Liver (tissue), 8 donors: ENCODE measurements at regions not wholly inside any gene's neighbourhood (a gene's known extent, or its start where the extent isn't known, plus 50 kb on each side); places are given as distances from the start of the nearest gene placed in this dataset.

Experiments
- DNase-seq: peaks from one replicate; pipeline ENCODE4 v3.0.0-alpha.2; 2017; ENCODE audit warnings: low spot score
- H3K27ac ChIP-seq, 2 donors: one replicate each; pipeline ENCODE4 v1.7.0; 2013; ENCODE audit warnings: inconsistent platforms in 2 of 2, low read length in 2 of 2, control low read depth in 1 of 2, low read depth in 1 of 2, mild to moderate bottlenecking in 1 of 2
- H3K27me3 ChIP-seq, 4 donors: one replicate each; pipeline versions ENCODE4 v1.6.1 to v1.7.0; 2013; ENCODE audit warnings: low read length in 3 of 4, inconsistent platforms in 1 of 4, mild to moderate bottlenecking in 1 of 4, moderate library complexity in 1 of 4; ENCODE audit not compliant: control insufficient read depth in 4 of 4, insufficient read depth in 4 of 4
- H3K36me3 ChIP-seq, 4 donors: one replicate each; pipeline versions ENCODE4 v1.6.1 to v1.7.0; 2013; ENCODE audit warnings: low read length in 3 of 4, mild to moderate bottlenecking in 3 of 4, low read depth in 1 of 4, moderate library complexity in 1 of 4; ENCODE audit not compliant: control insufficient read depth in 4 of 4, insufficient read depth in 3 of 4
- H3K4me1 ChIP-seq, 4 donors: one replicate each; pipeline versions ENCODE4 v1.6.1 to v1.7.0; 2013; ENCODE audit warnings: low read length in 3 of 4, mild to moderate bottlenecking in 3 of 4, moderate library complexity in 1 of 4; ENCODE audit not compliant: control insufficient read depth in 4 of 4, insufficient read depth in 4 of 4
- H3K4me3 ChIP-seq, 3 donors: one replicate each; pipeline versions ENCODE4 v1.6.1 to v1.7.0; 2013; ENCODE audit warnings: low read length in 3 of 3, control low read depth in 1 of 3, low read depth in 1 of 3, mild to moderate bottlenecking in 1 of 3
- H3K9ac ChIP-seq, 2 donors: one replicate each; pipeline ENCODE4 v1.7.0; 2013; ENCODE audit warnings: low read length in 2 of 2, mild to moderate bottlenecking in 2 of 2, moderate library complexity in 2 of 2, control low read depth in 1 of 2, low read depth in 1 of 2
- H3K9me3 ChIP-seq, 4 donors: one replicate each; pipeline versions ENCODE4 v1.6.1 to v1.7.0; 2013; ENCODE audit warnings: low read length in 3 of 4; ENCODE audit not compliant: control insufficient read depth in 4 of 4
- EGR1 ChIP-seq, 2 donors: IDR thresholded peaks; 2 replicates each; pipeline ENCODE4 v1.6.1; 2016 to 2018; ENCODE audit warnings: antibody characterized with exemption in 2 of 2, low read depth in 2 of 2
- FOXA1 ChIP-seq: IDR thresholded peaks from 2 replicates; pipeline ENCODE4 v1.6.1; 2016; ENCODE audit warnings: antibody characterized with exemption
- FOXA2 ChIP-seq: IDR thresholded peaks from 2 replicates; pipeline ENCODE4 v1.6.1; 2016; ENCODE audit warnings: antibody characterized with exemption
- GABPA ChIP-seq, 2 donors: IDR thresholded peaks in 1 of 2; conservative IDR thresholded peaks in 1 of 2; 2 replicates each; pipeline ENCODE4 v1.6.1; 2016; ENCODE audit warnings: antibody characterized with exemption in 2 of 2, mild to moderate bottlenecking in 1 of 2, moderate library complexity in 1 of 2
- HNF4A ChIP-seq, 2 donors: conservative IDR thresholded peaks; 2 replicates each; pipeline ENCODE4 v1.6.1; 2016; ENCODE audit warnings: antibody characterized with exemption in 2 of 2, mild to moderate bottlenecking in 2 of 2
- HNF4G ChIP-seq: IDR thresholded peaks from 2 replicates; pipeline ENCODE4 v1.6.1; 2016; ENCODE audit warnings: antibody characterized with exemption
- JUND ChIP-seq, 2 donors: IDR thresholded peaks; 2 replicates each; pipeline ENCODE4 v1.6.1; 2016; ENCODE audit warnings: antibody characterized with exemption in 2 of 2
- MAX ChIP-seq: IDR thresholded peaks from 2 replicates; pipeline ENCODE4 v1.6.1; 2016; ENCODE audit warnings: antibody characterized with exemption
- NR2F2 ChIP-seq: IDR thresholded peaks from 2 replicates; pipeline ENCODE4 v1.6.1; 2016; ENCODE audit warnings: antibody characterized with exemption
- RAD21 ChIP-seq, 2 donors: IDR thresholded peaks; 2 replicates each; pipeline ENCODE4 v1.6.1; 2016; ENCODE audit warnings: antibody characterized with exemption in 2 of 2, mild to moderate bottlenecking in 2 of 2
- RXRA ChIP-seq, 2 donors: IDR thresholded peaks; 2 replicates each; pipeline ENCODE4 v1.6.1; 2017 to 2018; ENCODE audit warnings: antibody characterized with exemption in 2 of 2, mild to moderate bottlenecking in 1 of 2
- SP1 ChIP-seq: IDR thresholded peaks from 2 replicates; pipeline ENCODE4 v1.6.1; 2018; ENCODE audit warnings: antibody characterized with exemption, mild to moderate bottlenecking
- TAF1 ChIP-seq: conservative IDR thresholded peaks from 2 replicates; pipeline ENCODE4 v1.6.1; 2016; ENCODE audit warnings: antibody characterized with exemption, mild to moderate bottlenecking
- YY1 ChIP-seq: IDR thresholded peaks from 2 replicates; pipeline ENCODE4 v1.6.1; 2016; ENCODE audit warnings: antibody characterized with exemption, mild to moderate bottlenecking
- ZBTB33 ChIP-seq: IDR thresholded peaks from 2 replicates; pipeline ENCODE4 v1.6.1; 2016; ENCODE audit warnings: antibody characterized with exemption
- WGBS: extraction: QIAGEN DNeasy Blood & Tissue Kit; methylation state at CpG from one replicate; pipeline ENCODE4 v1.1.7; 2013; 5-methylcytosine and 5-hydroxymethylcytosine counted together
- TF ChIP-seq, protein P1 (sequence below): IDR thresholded peaks from 2 replicates; pipeline ENCODE4 v1.6.1; 2016; ENCODE audit warnings: antibody characterized with exemption
- TF ChIP-seq, protein P2 (sequence below): IDR thresholded peaks from 2 replicates; pipeline ENCODE4 v1.6.1; 2016; ENCODE audit warnings: antibody characterized with exemption, mild to moderate bottlenecking
- TF ChIP-seq, protein P3 (sequence below): fragments of 150-350 bp; IDR thresholded peaks from 2 replicates; pipeline ENCODE4 v1.5.1; 2017; ENCODE audit warnings: improper control_type of control experiment, low read depth, low read length; ENCODE audit not compliant: missing input control
- donor health status: healthy.
- donor health status: healthy.
- donor health status: healthy.
- donor health status: healthy.
- donor health status: healthy.

DNA sequence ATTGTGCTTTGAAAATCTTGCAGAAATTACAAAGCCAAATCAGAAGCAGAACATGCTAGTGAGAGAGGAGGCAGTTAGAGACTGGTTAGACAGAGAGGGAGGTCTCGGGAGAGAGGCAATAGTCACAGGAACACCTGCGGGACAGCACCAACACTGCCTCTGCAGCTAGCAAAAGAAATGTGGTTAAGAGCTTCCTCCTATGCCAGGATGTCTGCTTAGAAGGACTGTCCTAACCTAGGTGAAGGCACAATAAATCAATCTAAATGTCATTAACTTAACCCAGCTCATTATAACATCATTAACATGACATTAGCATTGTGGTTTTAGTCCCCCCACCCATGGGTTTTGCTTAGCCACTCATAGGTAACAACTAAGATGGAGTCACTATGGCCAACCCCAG, 726.7 kb downstream of the PCDH18 start:
- DNase-seq = no peak
- Histone ChIP-seq H3K36me3 (no peaks in the 10 kb centered on the region), H3K4me1 (no peaks in the 10 kb centered on the region), H3K27me3 (no peaks in the 10 kb centered on the region), H3K4me3 (no peak overlapping the region), H3K9ac (no peak overlapping the region), H3K27ac (no peak overlapping the region), H3K9me3 (peaks cover 1 to 11% (median 3%) of the 10 kb centered on the region in 4 donors)
- 83% methylated on average over 2 of the region's 2 CpGs for WGBS
- TF ChIP-seq HNF4A (conservative IDR thresholded peaks at IDR 0.05) (no peak), SP1 (no peak), NR2F2 (no peak), FOXA2 (no peak), ZBTB33 (no peak), JUND (IDR thresholded peaks at IDR 0.05) (no peak), MAX (no peak), RAD21 (IDR thresholded peaks at IDR 0.05) (no peak), GABPA (IDR thresholded peaks at IDR 0.05 in 1 of 2, conservative IDR thresholded peaks at IDR 0.05 in 1 of 2) (no peak), TAF1 (no peak), RXRA (IDR thresholded peaks at IDR 0.05) (no peak), FOXA1 (no peak), EGR1 (IDR thresholded peaks at IDR 0.05; ENCODE audit: low read depth in 2 of 2) (no peak), HNF4G (no peak)
- TF ChIP-seq, protein P1, sequence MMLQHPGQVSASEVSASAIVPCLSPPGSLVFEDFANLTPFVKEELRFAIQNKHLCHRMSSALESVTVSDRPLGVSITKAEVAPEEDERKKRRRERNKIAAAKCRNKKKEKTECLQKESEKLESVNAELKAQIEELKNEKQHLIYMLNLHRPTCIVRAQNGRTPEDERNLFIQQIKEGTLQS = no peak
- TF ChIP-seq, protein P2, sequence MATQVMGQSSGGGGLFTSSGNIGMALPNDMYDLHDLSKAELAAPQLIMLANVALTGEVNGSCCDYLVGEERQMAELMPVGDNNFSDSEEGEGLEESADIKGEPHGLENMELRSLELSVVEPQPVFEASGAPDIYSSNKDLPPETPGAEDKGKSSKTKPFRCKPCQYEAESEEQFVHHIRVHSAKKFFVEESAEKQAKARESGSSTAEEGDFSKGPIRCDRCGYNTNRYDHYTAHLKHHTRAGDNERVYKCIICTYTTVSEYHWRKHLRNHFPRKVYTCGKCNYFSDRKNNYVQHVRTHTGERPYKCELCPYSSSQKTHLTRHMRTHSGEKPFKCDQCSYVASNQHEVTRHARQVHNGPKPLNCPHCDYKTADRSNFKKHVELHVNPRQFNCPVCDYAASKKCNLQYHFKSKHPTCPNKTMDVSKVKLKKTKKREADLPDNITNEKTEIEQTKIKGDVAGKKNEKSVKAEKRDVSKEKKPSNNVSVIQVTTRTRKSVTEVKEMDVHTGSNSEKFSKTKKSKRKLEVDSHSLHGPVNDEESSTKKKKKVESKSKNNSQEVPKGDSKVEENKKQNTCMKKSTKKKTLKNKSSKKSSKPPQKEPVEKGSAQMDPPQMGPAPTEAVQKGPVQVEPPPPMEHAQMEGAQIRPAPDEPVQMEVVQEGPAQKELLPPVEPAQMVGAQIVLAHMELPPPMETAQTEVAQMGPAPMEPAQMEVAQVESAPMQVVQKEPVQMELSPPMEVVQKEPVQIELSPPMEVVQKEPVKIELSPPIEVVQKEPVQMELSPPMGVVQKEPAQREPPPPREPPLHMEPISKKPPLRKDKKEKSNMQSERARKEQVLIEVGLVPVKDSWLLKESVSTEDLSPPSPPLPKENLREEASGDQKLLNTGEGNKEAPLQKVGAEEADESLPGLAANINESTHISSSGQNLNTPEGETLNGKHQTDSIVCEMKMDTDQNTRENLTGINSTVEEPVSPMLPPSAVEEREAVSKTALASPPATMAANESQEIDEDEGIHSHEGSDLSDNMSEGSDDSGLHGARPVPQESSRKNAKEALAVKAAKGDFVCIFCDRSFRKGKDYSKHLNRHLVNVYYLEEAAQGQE = no peak
- TF ChIP-seq, protein P3, sequence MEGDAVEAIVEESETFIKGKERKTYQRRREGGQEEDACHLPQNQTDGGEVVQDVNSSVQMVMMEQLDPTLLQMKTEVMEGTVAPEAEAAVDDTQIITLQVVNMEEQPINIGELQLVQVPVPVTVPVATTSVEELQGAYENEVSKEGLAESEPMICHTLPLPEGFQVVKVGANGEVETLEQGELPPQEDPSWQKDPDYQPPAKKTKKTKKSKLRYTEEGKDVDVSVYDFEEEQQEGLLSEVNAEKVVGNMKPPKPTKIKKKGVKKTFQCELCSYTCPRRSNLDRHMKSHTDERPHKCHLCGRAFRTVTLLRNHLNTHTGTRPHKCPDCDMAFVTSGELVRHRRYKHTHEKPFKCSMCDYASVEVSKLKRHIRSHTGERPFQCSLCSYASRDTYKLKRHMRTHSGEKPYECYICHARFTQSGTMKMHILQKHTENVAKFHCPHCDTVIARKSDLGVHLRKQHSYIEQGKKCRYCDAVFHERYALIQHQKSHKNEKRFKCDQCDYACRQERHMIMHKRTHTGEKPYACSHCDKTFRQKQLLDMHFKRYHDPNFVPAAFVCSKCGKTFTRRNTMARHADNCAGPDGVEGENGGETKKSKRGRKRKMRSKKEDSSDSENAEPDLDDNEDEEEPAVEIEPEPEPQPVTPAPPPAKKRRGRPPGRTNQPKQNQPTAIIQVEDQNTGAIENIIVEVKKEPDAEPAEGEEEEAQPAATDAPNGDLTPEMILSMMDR = no peak

DNA sequence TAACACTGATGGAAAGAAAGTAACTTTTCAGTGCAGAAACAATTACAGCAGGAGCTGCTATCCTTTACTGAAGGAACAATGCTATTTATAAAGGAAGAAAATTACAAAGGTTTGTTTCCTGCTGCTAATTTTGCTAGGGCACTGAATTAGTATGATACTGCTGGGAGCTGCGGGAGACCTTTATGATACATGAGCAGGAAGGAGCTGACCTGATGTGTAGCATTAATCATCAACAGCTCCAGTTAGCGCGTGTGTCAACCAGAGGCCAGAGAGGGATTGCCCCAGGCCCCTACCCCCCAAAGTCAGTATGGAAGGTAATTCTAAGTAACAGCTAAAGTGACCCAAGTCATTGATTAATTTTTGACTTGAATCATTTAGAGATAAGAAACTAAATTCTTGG, 728.9 kb downstream of the PCDH18 start:
- 84% methylated on average over 3 of the region's 3 CpGs for WGBS

More for the DNA sequence above, 728.9 kb downstream of the PCDH18 start:
- no peak for DNase-seq
- no peak overlapping the region for H3K9ac ChIP-seq
- H3K36me3 ChIP-seq = no peaks in the 10 kb centered on the region
- H3K27ac ChIP-seq = no peak overlapping the region
- no peak overlapping the region for H3K4me3 ChIP-seq
- H3K9me3 ChIP-seq = peaks cover 1 to 11% (median 3%) of the 10 kb centered on the region in 4 donors
- no peaks in the 10 kb centered on the region for H3K27me3 ChIP-seq
- H3K4me1 ChIP-seq = no peaks in the 10 kb centered on the region
- TF ChIP-seq, protein P1 = no peak
- TF ChIP-seq MAX = no peak
- no peak for TF ChIP-seq SP1
- no peak for TF ChIP-seq YY1
- TF ChIP-seq EGR1 (IDR thresholded peaks at IDR 0.05; ENCODE audit: low read depth in 2 of 2) = no peak
- TF ChIP-seq GABPA (IDR thresholded peaks at IDR 0.05 in 1 of 2, conservative IDR thresholded peaks at IDR 0.05 in 1 of 2) = no peak
- no peak for TF ChIP-seq RAD21 (IDR thresholded peaks at IDR 0.05)
- no peak for TF ChIP-seq FOXA1
- TF ChIP-seq HNF4A (conservative IDR thresholded peaks at IDR 0.05) = no peak
- TF ChIP-seq, protein P2 = no peak
- no peak for TF ChIP-seq TAF1
